GM19351 (cell line): ENCODE measurements at regions not wholly inside any gene's neighbourhood (a gene's known extent, or its start where the extent isn't known, plus 50 kb on each side); places are given as distances from the start of the nearest gene placed in this dataset.

Experiments used
- ATAC-seq: cut with Tn5 transposase; IDR thresholded peaks from one replicate; pipeline ENCODE4 v1.9.1; 2021; ENCODE audit warnings: mild to moderate bottlenecking, moderate library complexity; ENCODE audit not compliant: unreplicated experiment

DNA sequence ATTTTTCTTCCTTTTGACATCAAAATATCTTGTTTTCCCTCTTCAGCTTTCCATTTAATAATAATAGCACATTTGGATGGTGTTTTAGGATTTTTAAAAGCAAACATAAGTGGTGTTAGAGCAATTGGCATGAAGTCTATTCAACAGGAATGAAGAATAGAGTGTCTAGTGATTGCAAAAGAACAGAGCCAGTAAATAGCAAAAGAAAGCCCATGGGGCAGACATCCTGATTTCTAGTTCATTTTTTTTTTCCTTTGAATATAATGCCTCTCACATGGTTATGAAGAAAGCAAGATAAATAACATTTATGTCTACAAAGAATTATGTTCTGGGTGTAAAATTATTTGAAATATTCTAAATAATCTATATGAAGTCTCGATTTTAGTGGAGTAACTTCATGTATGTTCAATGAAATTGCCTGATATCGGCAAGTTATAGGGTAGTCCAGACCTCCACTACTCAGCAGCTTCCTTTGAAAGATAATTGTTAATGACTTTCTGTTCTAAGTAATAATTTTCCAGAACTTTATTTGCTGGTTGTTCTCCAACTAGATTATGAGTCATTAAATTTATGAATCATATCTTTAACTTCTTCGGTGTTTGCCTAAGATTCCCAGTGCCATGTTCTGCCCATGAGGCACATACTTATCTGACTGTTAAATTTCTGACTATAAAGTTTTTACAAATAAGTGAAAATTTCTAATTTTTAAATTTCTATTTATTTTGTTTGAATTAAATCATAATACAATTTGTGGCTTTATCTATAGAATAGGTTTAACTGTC lies 587.9 kb downstream of the TLL1 start:
- ATAC-seq: no peak

DNA sequence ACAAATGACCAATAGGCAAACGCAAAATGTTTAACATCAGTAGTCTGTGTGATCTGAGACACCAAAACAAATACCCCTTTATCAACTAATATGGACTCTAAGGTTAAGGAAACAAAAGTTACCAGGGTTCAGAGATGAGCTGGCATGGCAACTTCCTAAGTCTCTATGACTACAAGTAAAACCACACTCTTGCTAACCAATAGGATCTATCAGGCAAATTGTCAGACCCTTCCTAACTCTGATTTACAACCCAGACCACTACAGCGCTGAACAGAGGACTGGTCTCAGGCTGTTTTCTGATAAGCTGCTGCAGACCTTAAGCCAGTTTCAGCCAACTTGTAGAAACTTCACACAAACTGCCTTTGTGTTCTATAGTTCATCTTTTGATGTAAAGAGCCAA lies 608.0 kb downstream of the TLL1 start:
- no peak for ATAC-seq

DNA sequence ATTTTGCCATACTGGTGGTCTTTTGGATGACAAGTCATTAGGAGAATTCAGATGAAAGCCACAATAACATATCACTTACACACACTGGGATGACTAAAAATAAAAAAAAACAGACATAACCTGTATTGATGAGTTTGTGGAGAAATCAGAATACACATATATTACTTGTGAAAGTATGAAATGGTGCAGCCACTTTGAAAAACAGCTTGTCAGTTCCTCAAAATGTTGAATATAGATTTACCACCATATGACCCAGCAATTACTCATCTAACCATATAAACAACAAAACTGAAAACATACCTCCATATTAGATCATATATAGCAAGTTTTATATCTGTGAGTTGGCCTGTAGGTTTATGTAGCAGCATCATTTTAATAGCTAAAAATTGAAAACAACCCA lies 608.7 kb downstream of the TLL1 start:
- no peak for ATAC-seq

DNA sequence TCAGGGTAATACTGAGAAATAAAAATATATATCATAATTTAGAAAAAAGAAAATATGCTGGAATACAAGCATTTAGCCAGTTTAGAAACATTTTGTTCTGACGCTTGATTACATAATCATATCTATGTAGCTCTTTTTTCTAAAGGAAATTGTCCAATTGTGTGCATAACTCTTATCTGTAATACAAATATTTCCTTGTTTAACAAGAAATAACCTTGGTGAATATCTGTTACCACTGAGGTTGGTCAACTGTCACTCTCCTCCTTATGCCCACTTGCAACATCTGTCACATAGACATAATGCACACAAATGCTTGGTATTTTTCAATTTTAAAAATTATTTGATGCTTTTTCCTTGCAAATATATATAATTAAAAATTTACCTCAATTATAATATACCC lies 609.7 kb downstream of the TLL1 start:
- no peak for ATAC-seq

DNA sequence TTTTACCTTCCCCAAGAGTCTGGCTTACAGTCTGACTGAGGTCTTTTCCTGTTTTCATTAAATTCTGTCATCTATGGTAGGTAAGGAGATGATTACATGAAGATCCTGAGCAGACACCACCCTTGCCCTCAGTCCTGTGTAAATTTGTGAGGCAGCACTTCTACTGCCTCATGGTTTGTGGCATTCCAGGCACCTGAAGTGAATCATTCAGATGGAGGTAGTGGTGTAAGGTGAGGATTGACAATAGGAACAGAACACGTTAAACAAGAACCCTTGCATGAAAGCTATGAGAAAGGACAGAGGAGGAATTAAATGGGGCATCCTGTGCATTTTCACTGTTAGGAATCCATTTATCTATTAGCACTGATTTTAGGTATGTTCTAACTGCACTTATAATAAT lies 618.6 kb downstream of the TLL1 start:
- ATAC-seq: no peak

DNA sequence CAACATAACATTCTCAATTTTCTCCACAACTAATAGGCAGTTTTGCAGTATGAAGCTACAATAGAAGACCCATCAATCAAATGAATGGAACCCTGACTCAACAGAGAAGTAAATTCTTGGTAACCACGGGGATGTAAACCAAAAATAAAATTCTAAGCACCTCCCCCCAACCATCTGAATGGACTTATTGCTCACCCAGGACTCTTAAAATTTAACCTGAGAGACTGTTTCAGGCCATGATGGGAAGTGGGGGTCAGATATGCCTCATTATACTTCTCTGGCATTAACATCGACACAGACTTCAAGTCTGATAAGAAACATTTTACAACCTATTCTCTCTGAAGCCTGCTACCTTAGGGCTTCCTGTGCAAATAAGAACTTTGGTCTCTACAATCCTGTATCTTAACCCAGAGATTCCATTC lies 620.9 kb downstream of the TLL1 start:
- no peak for ATAC-seq

DNA sequence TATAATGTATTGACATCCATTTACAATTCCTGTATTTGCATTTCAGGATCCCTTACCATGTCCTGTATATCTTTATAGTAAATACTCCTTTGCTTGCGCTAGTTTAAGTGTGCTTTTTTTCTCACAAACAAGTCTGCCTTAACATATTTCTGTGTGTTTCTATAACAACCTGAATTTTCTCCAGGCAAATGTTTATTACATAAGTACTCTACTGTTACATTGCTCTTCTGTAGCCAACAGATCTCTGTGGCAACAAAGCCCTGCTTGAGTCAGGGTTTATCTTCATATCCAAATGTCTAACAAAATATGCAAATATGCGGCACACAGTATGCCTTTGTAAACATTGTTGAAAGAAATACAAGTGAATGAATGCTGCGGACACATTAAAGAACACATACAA lies 625.5 kb downstream of the TLL1 start:
- ATAC-seq: no peak

DNA sequence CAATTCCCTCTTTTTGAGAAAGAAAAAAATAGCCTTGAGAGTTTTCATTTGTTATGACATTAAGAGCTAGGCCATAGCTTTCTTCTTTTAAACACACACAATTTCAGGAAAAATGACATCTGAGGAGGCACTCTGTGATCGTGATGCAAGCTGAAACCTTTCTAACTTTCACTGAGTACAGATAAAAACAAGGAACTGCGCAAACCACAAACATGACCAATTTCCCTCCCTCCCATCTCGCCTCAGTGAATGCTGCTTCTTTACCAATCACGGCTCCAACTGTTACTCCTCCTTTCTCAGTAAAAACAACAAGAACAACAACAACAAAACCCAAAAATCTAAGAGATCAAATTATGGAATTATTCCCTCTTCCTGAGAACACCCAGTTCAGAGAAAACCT lies 626.8 kb downstream of the TLL1 start:
- no peak for ATAC-seq

DNA sequence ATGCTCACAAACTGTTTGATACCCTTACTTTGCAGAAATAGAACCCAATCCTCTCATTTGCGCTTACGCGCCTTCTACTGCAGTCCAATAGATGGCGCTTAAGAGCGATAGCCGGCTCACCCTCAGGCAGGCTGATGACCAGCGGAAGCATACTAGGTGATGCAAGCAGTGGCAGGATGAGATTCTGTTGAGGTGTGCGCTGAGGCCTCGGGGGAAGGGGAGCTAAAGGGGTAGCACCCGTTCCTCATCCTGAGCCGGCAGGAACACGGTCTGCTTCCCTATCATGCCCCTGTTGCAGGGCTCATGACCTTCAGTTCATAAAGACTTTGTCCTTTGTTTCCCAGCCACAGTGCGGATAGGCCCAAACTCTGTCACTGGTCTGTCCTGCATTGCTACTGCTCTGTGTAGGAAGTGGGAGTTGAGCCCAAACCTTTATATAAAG lies 628.9 kb downstream of the TLL1 start:
- no peak for ATAC-seq

DNA sequence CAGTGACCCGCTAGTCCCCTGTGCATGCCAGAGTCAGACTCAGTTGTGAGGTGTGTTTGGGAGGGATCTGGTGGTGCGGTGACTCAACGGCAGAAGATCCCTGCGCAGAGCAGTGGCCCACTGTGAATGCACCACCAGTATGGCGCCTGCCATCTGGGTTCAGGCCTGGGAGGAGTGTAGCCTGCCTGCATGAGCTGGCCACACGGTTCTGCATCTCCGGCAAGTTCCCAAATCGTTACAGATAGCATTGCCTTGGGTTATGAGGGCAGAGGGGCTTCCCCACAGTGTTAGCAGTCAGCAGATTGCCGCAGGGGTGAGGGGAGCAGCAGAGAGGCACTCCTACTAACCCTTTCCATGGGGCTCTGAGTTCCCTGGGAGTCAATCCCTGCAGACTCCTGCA lies 629.6 kb downstream of the TLL1 start:
- ATAC-seq: no peak

DNA sequence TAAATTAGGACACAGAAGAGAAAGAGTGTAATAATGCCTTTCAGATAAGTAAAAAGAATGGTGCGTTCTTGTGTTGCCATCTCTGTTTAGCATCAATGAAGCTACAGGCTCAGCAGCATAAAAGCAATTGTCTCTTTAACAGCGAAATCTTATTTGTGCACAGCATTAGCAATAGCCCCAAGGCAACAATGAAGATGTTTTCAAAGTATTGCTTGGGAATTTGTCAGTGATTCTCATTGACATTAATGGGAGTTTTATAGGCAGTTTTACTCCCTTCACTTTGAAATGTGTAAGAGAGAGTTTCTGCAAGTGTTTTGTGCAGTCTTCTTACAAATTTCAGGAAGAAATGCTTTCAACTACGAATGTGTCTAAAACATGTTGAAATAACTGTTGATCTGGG lies 633.0 kb downstream of the TLL1 start:
- no peak for ATAC-seq

DNA sequence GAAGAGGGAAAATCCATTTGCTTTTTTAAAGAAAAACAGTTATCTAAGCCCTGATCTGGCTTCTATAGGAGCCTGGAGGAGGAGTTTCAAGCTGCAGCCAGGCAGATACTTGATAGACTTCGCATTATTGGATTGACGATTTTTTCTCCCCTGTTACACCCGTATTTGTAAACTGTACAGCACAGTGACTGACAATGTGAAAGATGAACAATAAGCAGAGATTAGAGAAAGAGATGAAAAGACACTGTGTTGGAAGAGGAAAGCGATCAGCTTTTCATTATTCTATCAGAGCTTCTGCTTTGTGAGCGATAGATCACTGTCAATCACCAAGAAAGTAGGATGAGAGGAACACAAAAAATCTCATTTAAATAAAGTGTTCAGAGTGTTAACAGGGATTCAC lies 639.2 kb downstream of the TLL1 start:
- ATAC-seq: no peak

DNA sequence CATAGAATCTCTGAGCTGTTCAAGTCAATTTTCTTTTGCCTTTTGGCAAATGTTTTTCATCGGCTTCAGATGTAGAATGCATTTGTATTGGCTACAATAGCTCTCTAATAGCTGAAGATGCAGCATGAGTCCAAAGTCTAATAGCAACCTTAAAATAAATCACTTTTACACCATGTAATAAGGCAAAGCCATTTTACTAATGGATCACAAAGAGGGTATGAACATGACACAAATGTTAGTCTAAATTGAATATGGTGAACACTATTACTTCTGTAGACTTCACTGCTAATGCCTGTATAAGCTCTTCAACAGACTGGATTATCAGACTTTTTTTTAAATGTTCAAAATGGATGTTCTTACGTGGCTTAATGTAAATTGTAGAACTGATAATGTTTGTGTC lies 645.3 kb downstream of the TLL1 start:
- no peak for ATAC-seq

DNA sequence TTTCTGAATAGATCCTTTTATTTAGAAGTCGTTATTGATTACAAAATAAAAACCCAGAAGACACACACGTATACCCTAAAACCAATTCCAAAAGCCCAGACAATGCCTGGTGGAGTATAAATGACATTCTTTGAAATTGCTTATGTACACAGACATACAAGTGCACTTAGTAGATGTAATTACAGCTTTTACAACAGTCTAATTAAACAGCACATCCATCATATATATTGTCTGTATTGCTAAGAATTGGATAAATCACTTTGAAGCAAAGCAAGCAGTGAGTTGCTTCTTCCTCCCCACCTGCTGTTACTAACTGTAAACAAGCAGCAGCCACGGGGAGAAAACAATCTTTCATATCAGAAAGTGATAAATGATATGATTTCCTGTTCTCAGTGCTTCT lies 645.7 kb downstream of the TLL1 start:
- ATAC-seq: no peak

DNA sequence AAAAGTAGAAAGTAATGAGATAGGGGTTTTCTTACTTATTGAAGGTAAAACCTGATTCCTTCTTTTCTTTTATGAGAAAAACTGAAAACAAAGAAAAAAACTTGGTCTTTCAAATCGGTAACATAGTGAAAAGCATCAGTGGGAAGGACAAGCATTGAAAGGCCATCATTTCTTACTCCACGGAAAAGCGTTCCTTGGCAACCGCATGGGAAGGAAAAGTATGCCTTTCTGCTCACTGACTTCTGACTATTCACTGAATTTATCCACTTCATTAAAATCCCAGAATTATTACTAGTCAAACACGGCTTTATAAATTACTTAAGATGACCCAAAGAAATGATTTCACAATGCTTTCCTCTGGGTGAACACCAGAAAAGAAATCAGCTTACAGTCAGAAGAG lies 646.7 kb downstream of the TLL1 start:
- ATAC-seq: no peak

DNA sequence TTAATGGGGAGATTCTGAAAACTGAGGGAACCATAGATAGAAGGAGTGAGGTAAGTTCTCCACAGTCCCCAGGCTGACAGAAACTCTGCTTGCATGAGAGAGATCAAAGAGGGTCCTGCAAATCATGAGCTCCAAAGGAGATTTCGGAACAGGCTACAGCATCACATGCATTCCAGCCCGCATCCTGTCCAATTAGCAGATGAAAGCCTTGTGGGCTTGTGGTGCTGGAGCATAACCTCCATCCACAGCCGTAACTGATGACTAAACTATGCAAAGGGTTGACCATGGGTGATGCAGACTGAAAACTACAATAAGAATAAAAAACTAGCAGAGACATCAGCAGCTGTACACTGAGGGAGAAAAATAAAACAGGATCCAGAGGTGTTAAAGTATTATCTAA lies 654.5 kb downstream of the TLL1 start:
- ATAC-seq: no peak

DNA sequence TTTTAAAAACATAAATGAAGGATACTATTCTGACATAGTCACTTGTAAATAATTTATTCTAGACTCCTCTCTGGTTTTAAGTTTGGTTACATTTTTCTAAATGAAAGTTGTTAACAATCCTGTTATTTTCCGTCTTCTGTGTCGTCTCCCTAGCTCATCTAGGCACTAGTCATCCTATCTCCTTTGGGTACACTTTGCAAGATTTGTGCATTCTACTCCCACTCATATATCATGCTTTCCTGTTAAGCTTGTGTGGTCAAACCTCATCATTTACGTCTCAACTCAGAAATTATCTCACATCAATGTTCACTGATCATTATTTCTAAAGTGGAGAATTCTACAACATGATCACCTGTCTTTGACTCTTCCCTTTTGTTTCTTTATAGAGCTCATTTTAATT lies 658.7 kb downstream of the TLL1 start:
- no peak for ATAC-seq

DNA sequence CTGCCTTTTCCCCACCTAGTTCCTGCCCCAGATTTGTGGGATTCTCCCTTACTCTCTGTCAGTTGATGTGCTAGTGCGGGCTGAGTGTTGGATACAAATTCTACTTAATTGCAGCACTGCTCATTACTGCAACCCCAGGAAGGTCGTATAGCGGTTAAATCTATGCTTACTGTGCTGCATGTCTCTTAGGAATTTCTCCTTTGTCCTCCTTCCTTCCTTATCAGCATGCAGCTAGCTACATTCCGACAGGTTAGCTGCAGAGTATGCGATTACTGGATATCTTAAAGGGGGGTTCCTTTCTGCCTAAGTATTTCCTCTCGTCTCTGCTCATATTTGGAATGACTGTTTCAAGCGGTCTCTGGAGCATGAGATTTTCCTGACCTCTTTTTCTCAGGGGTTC lies 662.8 kb downstream of the TLL1 start:
- no peak for ATAC-seq

DNA sequence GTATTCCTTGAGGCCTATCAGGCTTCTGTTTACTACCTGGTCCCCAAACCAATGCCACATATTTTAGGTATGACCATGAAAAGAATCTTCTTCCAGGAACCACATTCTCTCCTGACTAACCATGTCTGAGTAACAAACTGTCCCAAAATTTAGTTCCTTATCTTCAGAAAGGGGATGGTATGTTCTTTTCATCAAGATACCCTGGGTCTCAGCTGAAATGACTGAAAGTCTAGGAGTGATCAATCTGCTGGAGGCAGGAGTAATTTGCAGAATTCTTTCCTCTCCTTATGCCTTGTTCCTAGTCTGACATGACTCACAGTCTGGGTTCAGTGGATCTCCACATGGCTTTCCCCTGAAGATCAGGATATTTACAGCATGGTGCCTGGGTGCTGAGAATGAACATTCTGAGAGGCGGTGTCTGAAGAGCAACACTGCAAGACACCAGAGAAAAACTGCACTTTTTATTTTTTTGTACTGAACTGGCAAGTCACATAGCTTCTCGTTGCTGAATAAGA lies 665.5 kb downstream of the TLL1 start:
- ATAC-seq: no peak

DNA sequence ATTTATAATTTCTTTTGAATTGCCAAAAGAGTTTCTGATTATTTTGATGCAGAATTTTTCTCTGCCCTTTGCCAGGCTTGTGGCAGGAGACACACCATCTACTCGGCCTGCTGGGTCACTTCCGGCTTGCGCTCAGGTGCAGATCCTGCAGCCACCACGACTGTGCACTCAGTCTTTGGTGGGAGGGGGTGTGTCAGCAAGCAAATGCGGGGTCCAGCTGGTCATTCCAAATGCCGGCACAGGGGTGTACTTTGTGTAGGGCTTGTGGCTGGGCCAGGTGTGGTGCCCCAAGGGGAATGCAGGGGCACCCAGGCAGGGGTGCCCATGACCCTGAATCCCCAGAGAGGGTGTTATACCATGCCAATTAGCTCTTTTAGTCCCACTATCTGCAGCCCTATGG lies 673.0 kb downstream of the TLL1 start:
- no peak for ATAC-seq

DNA sequence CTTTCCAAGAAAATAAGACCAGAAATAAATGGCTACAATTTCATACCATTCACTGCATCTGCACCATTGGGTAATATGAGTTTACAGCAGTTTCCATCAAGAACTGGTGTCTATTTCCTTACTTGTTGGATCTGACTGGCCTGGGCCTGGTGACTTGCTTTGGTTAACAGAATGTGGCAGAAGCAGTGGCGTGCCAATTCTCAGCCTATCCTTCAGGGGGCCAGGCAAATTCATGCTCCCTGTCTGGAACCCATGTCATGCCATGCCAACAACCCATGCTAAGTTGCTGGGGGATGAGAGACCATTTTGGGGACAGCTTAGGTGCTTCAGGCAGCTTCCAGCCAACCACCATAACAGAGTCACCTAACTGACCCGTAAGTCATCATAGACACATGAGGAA lies 656.7 kb downstream of the SPOCK3 start:
- no peak for ATAC-seq

DNA sequence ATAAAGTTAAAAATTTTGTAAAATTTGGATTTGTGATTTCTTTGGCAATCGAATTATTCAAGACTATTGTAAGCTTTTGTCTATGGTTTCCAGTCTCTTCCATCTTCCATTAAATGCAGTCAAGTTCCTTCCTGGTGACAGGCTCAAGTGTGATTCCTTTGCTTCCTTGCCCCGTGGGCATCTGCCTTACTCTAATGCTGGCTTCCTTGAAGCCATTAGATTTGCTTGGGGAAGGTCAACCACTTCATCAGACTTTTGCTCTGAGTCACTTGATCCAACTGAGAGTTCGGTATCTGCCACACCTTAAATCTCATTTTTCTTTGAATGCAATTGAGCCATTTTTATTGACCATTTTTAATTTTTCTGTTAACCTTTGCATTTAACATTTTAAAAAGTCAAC lies 648.8 kb downstream of the SPOCK3 start:
- no peak for ATAC-seq

DNA sequence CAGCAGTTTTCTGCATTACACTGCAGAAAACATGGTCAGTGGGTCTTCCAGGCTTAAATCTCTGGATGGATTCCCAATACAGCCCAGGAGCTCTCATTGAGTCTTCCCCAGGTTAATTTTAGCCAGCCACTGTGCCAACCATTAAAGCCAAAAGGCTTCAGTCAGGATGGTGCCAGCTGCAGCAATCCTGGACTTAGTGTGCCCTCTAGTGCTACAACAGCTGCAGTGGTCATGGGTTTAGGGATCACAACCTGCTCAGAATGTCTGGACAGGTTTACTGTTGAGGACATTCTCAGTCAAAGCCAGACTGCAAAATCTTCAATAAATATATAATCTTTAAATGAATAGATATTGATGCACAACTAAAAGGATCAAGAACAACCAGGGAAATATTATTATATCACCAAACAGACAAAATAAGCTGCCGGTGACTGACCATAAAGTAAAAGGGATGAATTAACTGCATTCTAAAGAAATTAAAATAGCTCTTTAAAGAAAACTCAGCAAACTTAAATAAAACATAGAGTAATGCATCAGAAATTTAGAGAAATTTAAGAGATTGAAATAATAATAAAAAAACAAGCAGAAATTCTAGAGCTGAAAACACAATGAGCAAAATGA lies 639.9 kb downstream of the SPOCK3 start:
- ATAC-seq: peak; percentile 84
